Epithelial cell of proximal tubule (primary cell): ENCODE measurements at regions not wholly inside any gene's neighbourhood (a gene's known extent, or its start where the extent isn't known, plus 50 kb on each side); places are given as distances from the start of the nearest gene placed in this dataset.

Source experiments
- DNase-seq: peaks from one replicate; pipeline ENCODE4 v3.0.0-alpha.2; 2011; ENCODE audit warnings: low read depth
- H3K4me3 ChIP-seq: 2 replicates; pipeline ENCODE4 v1.5.1; 2011; ENCODE audit warnings: low read depth, mild to moderate bottlenecking, low read length
- TF ChIP-seq, protein P1 (sequence below): conservative IDR thresholded peaks from 2 replicates; pipeline ENCODE4 v1.5.1; 2012; ENCODE audit warnings: low read depth, mild to moderate bottlenecking, low read length

GRCh38 chr16:87200637-87201036 is 116.6 kb downstream of the C16orf95 start:
- TF ChIP-seq, protein P1, sequence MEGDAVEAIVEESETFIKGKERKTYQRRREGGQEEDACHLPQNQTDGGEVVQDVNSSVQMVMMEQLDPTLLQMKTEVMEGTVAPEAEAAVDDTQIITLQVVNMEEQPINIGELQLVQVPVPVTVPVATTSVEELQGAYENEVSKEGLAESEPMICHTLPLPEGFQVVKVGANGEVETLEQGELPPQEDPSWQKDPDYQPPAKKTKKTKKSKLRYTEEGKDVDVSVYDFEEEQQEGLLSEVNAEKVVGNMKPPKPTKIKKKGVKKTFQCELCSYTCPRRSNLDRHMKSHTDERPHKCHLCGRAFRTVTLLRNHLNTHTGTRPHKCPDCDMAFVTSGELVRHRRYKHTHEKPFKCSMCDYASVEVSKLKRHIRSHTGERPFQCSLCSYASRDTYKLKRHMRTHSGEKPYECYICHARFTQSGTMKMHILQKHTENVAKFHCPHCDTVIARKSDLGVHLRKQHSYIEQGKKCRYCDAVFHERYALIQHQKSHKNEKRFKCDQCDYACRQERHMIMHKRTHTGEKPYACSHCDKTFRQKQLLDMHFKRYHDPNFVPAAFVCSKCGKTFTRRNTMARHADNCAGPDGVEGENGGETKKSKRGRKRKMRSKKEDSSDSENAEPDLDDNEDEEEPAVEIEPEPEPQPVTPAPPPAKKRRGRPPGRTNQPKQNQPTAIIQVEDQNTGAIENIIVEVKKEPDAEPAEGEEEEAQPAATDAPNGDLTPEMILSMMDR = no peak
- DNase-seq = no peak
- no peak overlapping the region for H3K4me3 ChIP-seq

DNA sequence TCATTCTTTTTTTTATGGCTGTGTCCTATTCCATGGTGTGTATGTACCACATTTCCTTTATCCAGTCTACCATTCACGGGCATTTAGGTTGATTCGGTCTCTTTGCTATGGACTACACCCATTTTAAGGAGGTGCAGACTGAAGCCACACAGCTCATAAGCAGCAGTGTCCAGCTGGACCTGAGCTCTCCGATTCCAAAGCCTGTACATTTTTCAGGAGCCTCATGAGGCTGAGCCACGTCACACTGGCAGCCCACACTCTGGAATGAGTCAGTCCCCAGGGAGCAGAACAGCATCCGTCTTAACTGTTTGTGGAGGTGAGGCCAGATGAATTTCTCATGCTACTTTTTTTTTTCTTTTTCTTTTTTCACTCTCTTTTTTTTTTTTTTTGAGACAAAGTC is 116.1 kb downstream of the C16orf95 start:
- H3K4me3 ChIP-seq = no peak overlapping the region
- TF ChIP-seq, protein P1 = no peak
- no peak for DNase-seq

- TF ChIP-seq, protein P1 = no peak
- no peak overlapping the region for H3K4me3 ChIP-seq
- DNase-seq = no peak
Observed at GRCh38 chr16:87201790-87202189, 115.4 kb downstream of the C16orf95 start.

- TF ChIP-seq, protein P1 = no peak
- H3K4me3 ChIP-seq = no peak overlapping the region
- DNase-seq = no peak
Observed at GRCh38 chr16:87202346-87202745, 114.8 kb downstream of the C16orf95 start.

DNA sequence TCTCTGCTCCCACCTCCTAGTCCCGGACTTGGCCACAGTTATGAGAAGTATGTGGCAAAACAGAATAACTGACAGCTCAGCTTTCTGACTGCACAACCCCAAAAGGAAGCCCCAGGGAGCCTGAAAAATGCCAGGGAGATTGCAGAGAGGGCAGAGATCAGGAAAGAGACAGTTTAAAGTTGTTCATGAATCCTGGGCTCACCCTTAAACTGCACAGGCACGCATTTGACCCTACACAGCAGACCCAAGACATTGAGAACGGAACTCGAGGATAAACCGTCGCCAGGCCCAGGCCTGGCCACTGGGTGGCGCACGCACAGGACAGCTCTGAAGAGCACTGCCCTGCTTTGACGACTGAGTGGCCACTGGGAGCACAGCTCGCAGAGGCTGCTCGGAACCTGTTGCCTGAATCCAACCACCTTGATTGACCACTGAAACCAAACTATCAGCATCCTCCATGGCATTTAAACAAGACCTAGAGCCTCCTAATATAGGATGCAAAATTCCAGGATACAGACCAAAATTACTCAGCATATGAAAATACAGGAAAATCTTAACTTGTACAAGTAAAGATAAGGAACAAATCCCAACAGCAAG is 114.0 kb downstream of the C16orf95 start:
- TF ChIP-seq, protein P1 = peak; percentile 83
- no peak for DNase-seq
- H3K4me3 ChIP-seq = no peak overlapping the region

GRCh38 chr16:87206646-87207451 is 110.3 kb downstream of the C16orf95 start:
- TF ChIP-seq, protein P1 = no peak
- H3K4me3 ChIP-seq = no peak overlapping the region
- no peak for DNase-seq
